T-cell (primary cell): ENCODE measurements at regions not wholly inside any gene's neighbourhood (a gene's known extent, or its start where the extent isn't known, plus 50 kb on each side); places are given as distances from the start of the nearest gene placed in this dataset.

Experiments
- ATAC-seq, 4 experiments: fragments of 200-7000 bp in 3 of 4; fragments of 150-1000 bp in 1 of 4; cut with Tn5 transposase; replicated peaks in 1 of 4; 1 replicate in 3 of 4; 2 replicates in 1 of 4; pipeline ENCODE4 v1.10.0; 2021; ENCODE audit warnings: moderate library complexity in 3 of 4, mild to moderate bottlenecking in 2 of 4, moderate number of reproducible peaks in 1 of 4
- CTCF ChIA-PET, 2 donors: fragments of 300-600 bp; sonication (Branson Sonifier 250); formaldehyde crosslinking; loops; one replicate each; lab custom pipeline; 2022; ENCODE audit warnings: antibody characterized with exemption in 2 of 2; lab: Charles Lee
- POLR2A ChIA-PET, 2 donors: fragments of 300-600 bp; sonication (Branson Sonifier 250); formaldehyde crosslinking; loops; one replicate each; lab custom pipeline; 2022; ENCODE audit warnings: antibody characterized with exemption in 2 of 2; lab: Charles Lee
- DNase-seq, 35 experiments: peaks; one replicate each; pipeline versions ENCODE4 v3.0.0 to v3.0.0-alpha.2; 2013 to 2023
- H3K27ac ChIP-seq: one replicate; pipeline ENCODE4 v1.5.1; 2013; ENCODE audit warnings: low read length
- H3K27me3 ChIP-seq, 2 experiments: replicated peaks in 1 of 2; 1 replicate in 1 of 2; 2 replicates in 1 of 2; pipeline versions ENCODE4 v1.6.1 to v1.7.0; 2013; ENCODE audit warnings: low read length in 1 of 2, mixed read lengths in 1 of 2; ENCODE audit not compliant: control insufficient read depth in 2 of 2, insufficient read depth in 2 of 2; ENCODE audit errors: extremely low read depth in 1 of 2
- H3K36me3 ChIP-seq, 2 donors: 1 replicate in 1 of 2; 2 replicates in 1 of 2; pipeline versions ENCODE4 v1.6.1 to v1.7.0; 2013; ENCODE audit warnings: low read length in 1 of 2; ENCODE audit not compliant: control insufficient read depth in 2 of 2, insufficient read depth in 1 of 2; ENCODE audit errors: extremely low read depth in 1 of 2
- H3K4me1 ChIP-seq, 2 experiments: 1 replicate in 1 of 2; 2 replicates in 1 of 2; pipeline versions ENCODE4 v1.6.1 to v1.7.0; 2013; ENCODE audit warnings: low read length in 2 of 2, mixed read lengths in 1 of 2; ENCODE audit not compliant: insufficient read depth in 2 of 2, control insufficient read depth in 1 of 2; ENCODE audit errors: extremely low read depth in 1 of 2
- H3K4me3 ChIP-seq, 2 donors: 1 replicate in 1 of 2; 2 replicates in 1 of 2; pipeline versions ENCODE4 v1.5.1 to v1.7.0; 2013; ENCODE audit warnings: mild to moderate bottlenecking in 2 of 2, low read length in 1 of 2, moderate library complexity in 1 of 2; ENCODE audit not compliant: control insufficient read depth in 1 of 2; ENCODE audit errors: extremely low read depth in 1 of 2
- H3K9me3 ChIP-seq: 2 replicates; pipeline ENCODE4 v1.7.0; 2013
- H3K27ac Mint-ChIP-seq, 2 donors: one replicate each; pipeline ENCODE4 v1.8.0; 2020 to 2021; ENCODE audit warnings: mild to moderate bottlenecking in 2 of 2, mixed read lengths in 2 of 2
- H3K27me3 Mint-ChIP-seq, 2 donors: one replicate each; pipeline ENCODE4 v1.8.0; 2021 to 2022; ENCODE audit warnings: mixed read lengths in 2 of 2
- H3K36me3 Mint-ChIP-seq: one replicate; pipeline ENCODE4 v1.8.0; 2021; ENCODE audit warnings: mixed read lengths
- H3K4me1 Mint-ChIP-seq, 3 donors: one replicate each; pipeline ENCODE4 v1.8.0; 2020 to 2022; ENCODE audit warnings: mixed read lengths in 3 of 3, mild to moderate bottlenecking in 1 of 3
- H3K4me3 Mint-ChIP-seq, 3 donors: one replicate each; pipeline ENCODE4 v1.8.0; 2020 to 2022; ENCODE audit warnings: mild to moderate bottlenecking in 3 of 3, mixed read lengths in 3 of 3, moderate library complexity in 3 of 3
- H3K9me3 Mint-ChIP-seq, 3 donors: one replicate each; pipeline ENCODE4 v1.8.0; 2020 to 2022; ENCODE audit warnings: mixed read lengths in 3 of 3
- WGBS: methylation state at CpG from one replicate; pipeline ENCODE4 v1.1.5; 2013; ENCODE audit warnings: missing lambda C conversion rate; ENCODE audit not compliant: insufficient coverage; 5-methylcytosine and 5-hydroxymethylcytosine counted together

DNA sequence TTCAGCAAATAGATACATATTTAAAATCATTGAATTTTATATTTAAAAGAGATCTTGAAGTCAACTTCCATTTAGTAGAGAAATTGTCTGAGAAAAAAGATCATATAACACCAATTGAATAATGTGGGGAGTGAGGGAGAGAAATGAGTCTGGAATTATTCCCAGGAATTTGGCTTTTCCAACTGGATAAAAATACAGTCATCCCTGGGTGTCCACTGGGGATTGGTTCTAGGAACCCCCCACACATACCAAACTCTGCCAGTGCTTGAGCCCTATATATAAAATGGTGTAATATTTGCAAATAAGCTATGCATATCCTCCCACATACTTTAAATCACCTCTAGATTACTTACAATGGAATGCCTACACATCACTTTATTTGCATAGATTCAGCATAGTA lies 162.8 kb upstream of the SEMA3C start:
- ATAC-seq (no peak), DNase-seq (no peak)
- ChIA-PET CTCF (interaction anchor here in 1 of 2 donors (0.6 kb wide), 1 partner anchor 49 kb away, joined by 3 read pairs; no protein-coding TSS in a partner anchor), POLR2A (no interaction called here)
- Histone ChIP-seq H3K36me3 (no peaks in the 10 kb centered on the region), H3K4me1 (no peaks in the 10 kb centered on the region), H3K9me3 (no peaks in the 10 kb centered on the region), H3K27ac (no peak overlapping the region), H3K27me3 (no peaks in the 10 kb centered on the region), H3K4me3 (no peak overlapping the region)
- no peak overlapping the region for H3K4me3 Mint-ChIP-seq
- no peak overlapping the region for H3K27ac Mint-ChIP-seq
- H3K36me3 Mint-ChIP-seq = no peaks in the 10 kb centered on the region
- H3K9me3 Mint-ChIP-seq = peaks cover 10 to 16% (median 11%) of the 10 kb centered on the region in 3 donors
- no peaks in the 10 kb centered on the region for H3K27me3 Mint-ChIP-seq
- no peaks in the 10 kb centered on the region for H3K4me1 Mint-ChIP-seq

DNA sequence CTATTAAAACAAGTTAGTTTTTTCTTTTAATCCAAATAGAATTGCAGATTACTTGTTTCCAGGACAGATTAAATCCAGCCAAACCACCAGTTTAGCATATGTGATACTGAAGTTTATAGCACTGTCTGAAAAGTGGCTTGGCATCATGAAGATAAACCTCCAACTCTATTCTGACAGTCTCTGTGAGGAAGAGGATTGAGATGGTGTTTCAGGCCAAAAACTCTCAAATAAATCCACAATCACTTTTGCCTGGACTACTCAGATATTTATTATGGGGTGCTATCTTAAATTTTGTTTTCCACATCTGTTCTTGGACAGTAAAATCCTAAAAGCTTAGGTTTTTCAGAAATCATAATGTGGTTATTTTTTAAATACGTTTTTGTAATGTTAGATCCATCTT lies 161.7 kb upstream of the SEMA3C start:
- ATAC-seq = no peak
- H3K4me3 Mint-ChIP-seq = no peak overlapping the region
- no peaks in the 10 kb centered on the region for H3K36me3 Mint-ChIP-seq

DNA sequence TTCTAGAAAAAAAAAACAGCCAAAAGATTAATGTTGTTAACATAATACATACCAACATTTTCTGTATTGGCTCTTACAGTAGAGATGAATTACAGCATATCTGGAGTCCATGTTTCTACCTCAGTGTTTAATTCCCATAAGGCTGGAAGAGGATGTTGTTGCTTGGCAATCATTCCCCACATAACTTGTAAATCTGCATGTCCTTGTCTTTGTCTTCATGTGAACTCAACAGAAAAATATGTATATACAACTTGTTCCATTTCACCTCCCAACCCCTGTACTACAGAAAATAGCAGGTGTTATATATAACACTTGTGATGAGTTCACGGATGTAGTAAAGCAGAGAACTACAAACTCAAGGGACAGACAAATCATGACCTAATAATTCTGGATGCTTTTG lies 160.9 kb upstream of the SEMA3C start:
- no CpG with 5 or more reads among the region's 1 CpG for WGBS
- H3K9me3 Mint-ChIP-seq = peaks cover 8 to 15% (median 10%) of the 10 kb centered on the region in 3 donors
- ChIA-PET CTCF (no interaction called here), POLR2A (no interaction called here)
- no peaks in the 10 kb centered on the region for H3K4me1 Mint-ChIP-seq
- Histone ChIP-seq H3K4me3 (no peak overlapping the region), H3K9me3 (no peaks in the 10 kb centered on the region), H3K27ac (no peak overlapping the region), H3K4me1 (no peaks in the 10 kb centered on the region), H3K27me3 (no peaks in the 10 kb centered on the region), H3K36me3 (no peaks in the 10 kb centered on the region)
- no peak overlapping the region for H3K27ac Mint-ChIP-seq
- no peaks in the 10 kb centered on the region for H3K36me3 Mint-ChIP-seq
- H3K27me3 Mint-ChIP-seq = no peaks in the 10 kb centered on the region
- no peak overlapping the region for H3K4me3 Mint-ChIP-seq
- no peak for ATAC-seq
- DNase-seq = no peak

More for the DNA sequence above, 161.7 kb upstream of the SEMA3C start:
- Histone ChIP-seq H3K4me3 (no peak overlapping the region), H3K4me1 (no peaks in the 10 kb centered on the region), H3K27ac (no peak overlapping the region), H3K27me3 (no peaks in the 10 kb centered on the region), H3K36me3 (no peaks in the 10 kb centered on the region), H3K9me3 (no peaks in the 10 kb centered on the region)
- Mint-ChIP-seq H3K9me3 (peaks cover 8 to 16% (median 11%) of the 10 kb centered on the region in 3 donors), H3K4me1 (no peaks in the 10 kb centered on the region), H3K27me3 (no peaks in the 10 kb centered on the region), H3K27ac (no peak overlapping the region)
- DNase-seq = no peak
- CTCF ChIA-PET = no interaction called here
- no CpG with 5 or more reads among the region's 1 CpG for WGBS
- POLR2A ChIA-PET = no interaction called here

DNA sequence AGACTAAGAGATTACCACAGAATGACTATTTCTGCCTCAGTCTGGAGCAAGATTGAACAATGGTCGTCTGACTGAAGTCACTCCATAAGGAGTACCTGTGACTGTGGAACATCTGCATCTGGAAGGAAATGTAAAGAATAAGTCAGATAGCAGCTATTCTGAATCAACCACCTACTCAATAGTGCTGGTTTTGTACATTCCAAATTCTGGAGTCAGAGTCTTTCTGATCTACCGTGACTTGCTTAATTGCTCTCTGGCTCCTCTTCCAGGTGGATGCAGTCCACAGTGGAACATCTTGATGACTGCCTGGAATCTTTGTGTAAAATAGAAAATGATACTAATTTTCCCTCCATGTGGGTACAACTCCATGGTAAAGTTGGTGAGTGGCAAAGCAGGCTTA lies 156.3 kb upstream of the SEMA3C start:
- Histone ChIP-seq H3K4me1 (no peaks in the 10 kb centered on the region), H3K27me3 (no peaks in the 10 kb centered on the region), H3K27ac (no peak overlapping the region), H3K36me3 (no peaks in the 10 kb centered on the region), H3K4me3 (no peak overlapping the region), H3K9me3 (no peaks in the 10 kb centered on the region)
- CTCF ChIA-PET = no interaction called here
- WGBS = no CpG with 5 or more reads among the region's 2 CpGs
- Mint-ChIP-seq H3K27ac (no peak overlapping the region), H3K4me3 (no peak overlapping the region), H3K36me3 (no peaks in the 10 kb centered on the region), H3K4me1 (no peaks in the 10 kb centered on the region), H3K27me3 (no peaks in the 10 kb centered on the region), H3K9me3 (peaks cover 10 to 22% (median 15%) of the 10 kb centered on the region in 3 donors)
- DNase-seq (no peak), ATAC-seq (no peak)
- POLR2A ChIA-PET = no interaction called here

DNA sequence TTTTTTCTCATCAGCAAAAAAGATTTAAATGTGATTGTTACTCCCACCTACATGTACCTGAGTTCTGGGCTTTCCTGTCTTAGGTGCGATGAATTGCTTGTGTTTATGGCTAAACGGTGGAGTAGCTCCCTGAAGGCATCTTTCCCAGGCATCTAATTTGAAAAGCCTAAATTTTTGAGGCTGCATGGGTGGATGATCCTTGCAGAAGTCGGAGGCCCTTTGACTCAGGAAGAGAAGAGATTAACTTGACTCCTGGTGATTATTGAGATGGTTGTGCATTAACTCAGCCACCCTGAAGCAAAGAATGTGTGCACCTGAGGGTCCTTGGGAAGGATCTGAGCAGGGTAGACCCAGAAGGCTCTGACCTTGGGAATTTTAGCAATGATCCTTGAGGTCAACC lies 155.6 kb upstream of the SEMA3C start:
- no peak overlapping the region for H3K27ac ChIP-seq
- CTCF ChIA-PET = no interaction called here
- Mint-ChIP-seq H3K4me1 (no peaks in the 10 kb centered on the region), H3K36me3 (no peaks in the 10 kb centered on the region), H3K27me3 (no peaks in the 10 kb centered on the region), H3K9me3 (peaks cover 10 to 22% (median 15%) of the 10 kb centered on the region in 3 donors), H3K4me3 (no peak overlapping the region), H3K27ac (no peak overlapping the region)
- H3K9me3 ChIP-seq = no peaks in the 10 kb centered on the region
- 48% methylated on average over 2 of the region's 3 CpGs for WGBS
- no peaks in the 10 kb centered on the region for H3K27me3 ChIP-seq
- ATAC-seq (no peak), DNase-seq (no peak)
- POLR2A ChIA-PET = no interaction called here
- H3K4me3 ChIP-seq = no peak overlapping the region
- no peaks in the 10 kb centered on the region for H3K4me1 ChIP-seq
- no peaks in the 10 kb centered on the region for H3K36me3 ChIP-seq

DNA sequence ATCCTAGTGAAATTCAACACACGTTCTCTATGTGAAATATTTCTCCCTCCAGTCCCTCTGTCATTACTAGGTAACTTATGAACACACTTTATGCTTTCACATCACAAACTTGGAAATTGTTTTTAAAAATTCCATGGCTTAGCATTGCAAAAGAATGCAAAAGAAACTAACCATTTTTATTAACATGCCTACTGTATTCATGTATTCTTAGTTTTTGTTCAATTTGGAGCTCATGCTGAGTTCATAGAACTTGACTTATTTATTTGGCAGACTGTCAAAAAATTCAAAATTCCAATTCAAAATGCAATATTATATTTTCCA lies 155.0 kb upstream of the SEMA3C start:
- Mint-ChIP-seq H3K4me3 (no peak overlapping the region), H3K4me1 (no peaks in the 10 kb centered on the region), H3K27ac (no peak overlapping the region), H3K9me3 (peaks cover 10 to 22% (median 17%) of the 10 kb centered on the region in 3 donors), H3K36me3 (no peaks in the 10 kb centered on the region), H3K27me3 (no peaks in the 10 kb centered on the region)
- no peak overlapping the region for H3K27ac ChIP-seq
- DNase-seq = no peak
- 67% methylated on average over 1 of the region's 1 CpG for WGBS
- POLR2A ChIA-PET = no interaction called here
- no peaks in the 10 kb centered on the region for H3K4me1 ChIP-seq
- H3K27me3 ChIP-seq = no peaks in the 10 kb centered on the region
- ATAC-seq = no peak
- H3K36me3 ChIP-seq = no peaks in the 10 kb centered on the region
- no peaks in the 10 kb centered on the region for H3K9me3 ChIP-seq
- H3K4me3 ChIP-seq = no peak overlapping the region
- CTCF ChIA-PET = interaction anchor here in 1 of 2 donors (0.6 kb wide), 1 partner anchor 361 kb away, joined by 3 read pairs; no protein-coding TSS in a partner anchor

DNA sequence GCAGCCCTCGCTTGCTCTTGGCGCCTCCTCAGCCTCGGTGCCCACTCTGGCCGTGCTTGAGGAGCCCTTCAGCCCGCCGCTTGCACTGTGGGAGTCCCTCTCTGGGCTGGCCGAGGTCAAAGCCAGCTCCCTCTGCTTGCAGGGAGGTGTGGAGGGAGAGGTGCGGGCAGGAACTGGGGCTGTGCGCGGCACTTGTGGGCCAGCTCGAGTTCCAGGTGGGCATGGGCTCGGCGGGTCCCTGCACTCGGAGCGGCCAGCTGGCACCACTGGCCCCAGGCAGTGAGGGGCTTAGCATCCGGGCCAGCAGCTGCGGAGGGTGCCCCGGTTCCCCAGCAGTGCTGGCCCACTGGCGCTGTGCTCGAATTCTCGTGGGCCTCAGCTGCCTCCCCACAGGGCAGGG lies 152.1 kb upstream of the SEMA3C start:
- H3K27ac Mint-ChIP-seq = no peak overlapping the region
- ChIA-PET POLR2A (no interaction called here), CTCF (no interaction called here)
- peaks cover 3 to 13% (median 11%) of the 10 kb centered on the region in 3 donors for H3K9me3 Mint-ChIP-seq
- no peak overlapping the region for H3K4me3 Mint-ChIP-seq
- H3K36me3 Mint-ChIP-seq = no peaks in the 10 kb centered on the region
- H3K4me1 ChIP-seq = no peaks in the 10 kb centered on the region
- H3K4me3 ChIP-seq = no peak overlapping the region
- H3K27me3 Mint-ChIP-seq = no peaks in the 10 kb centered on the region
- no peaks in the 10 kb centered on the region for H3K27me3 ChIP-seq
- no peak for DNase-seq
- 87% methylated on average over 18 of the region's 21 CpGs for WGBS
- H3K4me1 Mint-ChIP-seq = no peaks in the 10 kb centered on the region
- no peak for ATAC-seq
- no peaks in the 10 kb centered on the region for H3K36me3 ChIP-seq
- H3K27ac ChIP-seq = no peak overlapping the region
- H3K9me3 ChIP-seq = no peaks in the 10 kb centered on the region
